UCSD-AML1 (cell line): ENCODE measurements at regions not wholly inside any gene's neighbourhood (a gene's known extent, or its start where the extent isn't known, plus 50 kb on each side); places are given as distances from the start of the nearest gene placed in this dataset.

Experiments
- DNase-seq: peaks from one replicate; lab custom pipeline; 2025; ENCODE audit not compliant: unreplicated experiment; lab: John Stamatoyannopoulos, UW

- no peak for DNase-seq
These were observed 413.1 kb upstream of the ARRDC4 start for GRCh38 chr15:97547381-97547780.

DNA sequence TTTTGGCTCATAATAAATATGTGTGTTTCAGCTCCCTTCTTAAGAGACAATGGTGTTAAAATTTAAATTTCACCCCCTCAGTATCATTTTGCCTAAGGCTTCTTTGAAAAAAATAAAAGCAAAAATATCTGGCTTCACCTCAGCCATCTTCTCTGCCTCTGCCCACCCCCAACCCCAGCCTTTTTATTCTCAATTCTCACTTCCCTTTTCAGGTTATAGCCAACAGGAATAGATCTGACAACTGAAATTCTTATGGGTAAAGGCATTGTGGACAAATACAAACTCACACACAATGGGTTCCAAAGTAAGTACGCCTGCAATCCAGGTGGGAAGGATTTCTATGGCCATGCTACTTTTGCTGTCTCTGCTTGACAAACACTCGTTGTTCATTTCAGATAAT is 399.0 kb upstream of the ARRDC4 start:
- no peak for DNase-seq

GRCh38 chr15:97563516-97563915 is 397.0 kb upstream of the ARRDC4 start:
- no peak for DNase-seq

- DNase-seq, result no peak
These were observed 393.5 kb upstream of the ARRDC4 start for GRCh38 chr15:97566961-97567360.

GRCh38 chr15:97567411-97567810 is 393.1 kb upstream of the ARRDC4 start:
- DNase-seq, result no peak

DNA sequence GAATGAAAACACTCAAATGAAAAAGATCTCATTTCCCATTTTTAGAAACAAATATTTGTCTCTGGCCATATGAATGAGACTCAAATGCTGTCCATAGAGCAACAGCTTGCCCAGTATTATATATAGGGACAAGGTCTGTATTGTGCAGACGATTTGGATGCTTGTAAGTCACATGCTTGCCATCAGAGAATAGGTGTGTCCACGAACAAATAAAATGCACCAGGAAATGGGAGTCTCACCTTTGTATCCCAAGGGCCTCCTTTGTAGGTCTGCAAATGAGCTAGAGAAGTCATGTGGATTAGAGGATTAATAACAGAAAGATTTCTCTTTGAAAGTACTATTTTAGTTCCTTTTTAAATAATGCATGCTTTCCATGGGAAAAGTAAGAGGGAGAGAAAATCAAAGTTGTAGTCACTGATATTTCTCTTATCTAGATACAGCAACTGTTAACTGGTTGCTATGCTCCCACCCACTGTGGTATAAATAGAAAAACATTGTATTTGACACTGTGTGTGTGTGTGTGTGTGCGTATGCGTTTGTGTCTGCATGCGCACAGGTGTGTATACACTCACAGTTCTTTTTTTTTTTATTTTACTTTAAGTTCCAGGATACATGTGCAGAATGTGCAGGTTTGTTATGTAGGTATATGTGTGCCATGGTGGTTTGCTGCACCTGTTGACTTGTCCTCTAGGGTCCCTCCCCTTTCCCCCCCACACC is 383.4 kb upstream of the ARRDC4 start:
- DNase-seq, result no peak

- DNase-seq, result no peak
These were observed 375.1 kb upstream of the ARRDC4 start for GRCh38 chr15:97585408-97585807.

- DNase-seq, result no peak
These were observed 367.7 kb upstream of the ARRDC4 start for GRCh38 chr15:97592778-97593177.

GRCh38 chr15:97597801-97598200 is 362.7 kb upstream of the ARRDC4 start:
- no peak for DNase-seq

DNA sequence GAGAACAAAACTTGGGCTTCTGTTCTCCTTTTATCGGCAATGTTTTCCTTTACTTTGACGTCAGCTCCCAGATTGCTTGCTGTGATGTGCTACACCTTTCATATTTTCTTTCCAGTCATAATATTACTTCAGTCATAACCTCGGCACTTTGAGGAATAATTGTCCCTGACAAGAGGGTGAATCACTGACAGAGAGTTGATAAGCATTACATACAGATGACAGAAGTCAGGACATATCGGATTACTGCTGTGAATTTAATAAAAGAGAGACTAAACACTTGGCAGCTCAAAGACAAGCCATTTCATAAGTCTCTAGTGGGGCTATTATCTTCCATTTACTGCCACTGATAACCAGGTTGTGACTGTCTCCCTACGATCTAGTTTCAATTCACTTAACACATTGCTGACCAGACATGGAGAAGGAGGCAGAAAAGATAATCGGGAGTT is 362.1 kb upstream of the ARRDC4 start:
- no peak for DNase-seq

GRCh38 chr15:97600190-97600589 is 360.3 kb upstream of the ARRDC4 start:
- DNase-seq, result no peak

DNA sequence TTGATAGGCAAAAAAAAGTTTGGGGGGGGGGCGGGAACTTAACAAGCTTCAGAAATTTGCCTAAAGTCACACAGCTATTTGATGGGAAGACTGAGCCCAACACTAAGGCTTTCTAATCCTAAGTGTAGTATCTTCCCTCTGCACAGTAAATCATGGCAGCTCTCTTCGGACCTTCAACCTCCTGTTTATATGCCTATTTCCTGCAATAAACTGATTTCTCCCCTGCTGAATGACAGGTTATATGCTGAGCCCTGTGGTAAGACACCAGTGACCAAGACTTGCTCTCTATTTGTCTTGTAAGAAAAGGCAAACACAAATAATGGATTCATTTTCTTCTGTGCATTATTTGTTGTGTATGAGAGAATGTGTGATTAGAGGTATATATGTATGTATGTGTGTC is 355.8 kb upstream of the ARRDC4 start:
- no peak for DNase-seq

DNA sequence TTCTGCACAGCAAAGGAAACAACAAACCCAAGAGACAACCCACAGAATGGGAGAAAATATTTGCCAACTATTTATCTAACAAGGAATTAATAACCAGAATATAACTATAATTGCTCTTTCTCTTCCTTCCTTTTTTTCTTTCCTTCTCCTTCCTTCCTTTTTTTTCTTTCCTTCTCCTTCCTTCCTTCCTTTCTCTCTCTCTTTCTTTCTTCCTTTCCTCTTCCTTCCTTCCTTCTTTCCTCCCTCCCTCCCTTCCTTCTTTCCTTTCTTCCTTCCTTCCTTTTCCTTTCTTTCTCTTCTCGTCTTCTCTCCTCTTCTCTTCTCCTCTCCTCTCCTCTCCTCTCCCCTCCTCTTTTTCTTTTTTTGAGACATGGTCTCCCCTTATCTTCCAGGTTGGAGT is 345.4 kb upstream of the ARRDC4 start:
- DNase-seq, result no peak

- no peak for DNase-seq
These were observed 337.3 kb upstream of the ARRDC4 start for GRCh38 chr15:97623091-97623661.

DNA sequence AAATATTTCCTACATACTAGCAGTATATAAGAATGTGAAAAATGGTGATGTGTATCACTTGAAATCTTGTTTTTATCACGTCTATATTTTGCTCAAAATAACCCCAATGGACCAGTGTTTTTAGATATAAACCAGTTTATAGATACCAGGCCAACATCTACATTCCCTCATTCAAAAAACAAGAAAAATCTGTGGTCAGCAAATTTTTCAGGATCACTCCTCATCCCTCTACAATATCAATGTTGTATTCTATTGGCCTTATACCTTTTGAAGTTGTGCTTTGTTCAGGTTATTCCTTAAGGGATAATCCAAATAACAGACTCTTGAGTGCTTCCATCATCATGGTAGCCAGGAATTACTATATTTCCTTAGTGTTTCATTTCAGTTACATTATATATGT is 332.9 kb upstream of the ARRDC4 start:
- no peak for DNase-seq

- DNase-seq, result no peak
These were observed 314.7 kb upstream of the ARRDC4 start for GRCh38 chr15:97645758-97646157.

DNA sequence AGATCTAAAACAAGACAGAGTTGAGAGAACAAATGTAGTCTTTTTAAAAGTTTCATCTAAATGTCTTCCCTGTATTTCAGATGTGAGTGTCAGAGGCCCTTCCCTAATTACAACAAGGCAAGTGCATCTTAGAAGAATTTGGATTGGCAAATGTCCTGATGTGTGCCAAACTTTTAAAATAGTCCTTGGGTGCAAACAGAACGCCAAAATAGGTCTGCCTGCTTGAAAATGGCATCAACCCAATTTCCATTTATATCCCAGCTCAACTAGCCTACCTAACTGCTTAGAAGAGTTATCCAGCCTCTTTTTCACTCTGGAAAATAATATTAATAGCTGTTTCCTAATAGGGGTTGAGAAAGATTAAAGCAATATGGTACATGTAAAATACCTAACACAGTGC is 311.8 kb upstream of the ARRDC4 start:
- no peak for DNase-seq

GRCh38 chr15:97652041-97652440 is 308.5 kb upstream of the ARRDC4 start:
- no peak for DNase-seq

DNA sequence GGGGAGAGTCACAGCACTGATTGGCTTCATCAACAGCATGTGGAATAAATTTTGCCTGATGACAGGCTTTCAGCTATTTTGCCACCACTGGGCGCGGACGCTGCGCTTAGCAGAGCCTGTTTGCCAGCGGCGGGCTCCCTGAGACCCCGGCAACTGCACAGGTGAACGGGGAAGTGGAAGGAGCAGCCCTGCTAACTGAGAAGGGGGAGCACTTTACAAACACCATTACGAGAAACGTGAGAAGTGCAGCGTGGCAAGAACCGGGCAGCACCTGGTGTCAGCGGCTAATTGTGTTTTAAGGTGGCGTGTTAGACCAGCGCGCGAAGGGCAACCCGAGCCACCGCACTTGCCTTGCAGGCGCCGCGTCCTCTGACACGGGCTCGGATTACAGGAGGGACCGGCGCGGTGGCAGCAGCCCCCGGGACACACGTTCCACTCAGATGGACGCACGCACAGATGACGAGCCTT is 307.8 kb upstream of the ARRDC4 start:
- DNase-seq, result no peak

GRCh38 chr15:97653896-97654295 is 306.6 kb upstream of the ARRDC4 start:
- no peak for DNase-seq

DNA sequence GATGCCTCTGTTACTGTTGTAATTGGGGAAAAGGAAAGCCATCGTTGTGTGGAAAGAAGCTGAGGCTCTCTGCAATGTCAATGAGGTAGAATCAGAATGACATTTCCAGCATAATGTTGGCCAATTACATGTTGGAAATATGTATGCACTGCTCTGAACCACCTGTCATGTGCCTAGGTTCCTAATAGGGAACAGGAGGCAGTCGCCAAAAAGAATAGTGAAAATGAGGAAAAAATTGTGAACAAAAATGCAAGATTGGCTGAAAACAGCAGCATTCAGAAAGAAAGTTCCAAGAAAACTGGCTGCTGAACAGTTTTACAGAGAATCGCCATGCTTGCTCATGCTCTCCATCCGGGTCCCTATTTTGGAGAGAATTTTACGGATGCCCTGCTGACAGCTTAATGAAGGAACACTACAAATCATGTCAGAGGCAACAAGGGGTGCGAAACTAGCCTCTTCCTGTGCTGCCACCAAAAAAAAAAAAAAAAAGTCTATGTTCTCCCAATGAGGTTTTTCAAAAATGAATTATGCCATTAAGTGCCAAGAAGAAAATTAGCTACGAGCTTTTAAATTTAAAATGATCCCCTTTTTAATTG is 305.9 kb upstream of the ARRDC4 start:
- DNase-seq, result no peak

DNA sequence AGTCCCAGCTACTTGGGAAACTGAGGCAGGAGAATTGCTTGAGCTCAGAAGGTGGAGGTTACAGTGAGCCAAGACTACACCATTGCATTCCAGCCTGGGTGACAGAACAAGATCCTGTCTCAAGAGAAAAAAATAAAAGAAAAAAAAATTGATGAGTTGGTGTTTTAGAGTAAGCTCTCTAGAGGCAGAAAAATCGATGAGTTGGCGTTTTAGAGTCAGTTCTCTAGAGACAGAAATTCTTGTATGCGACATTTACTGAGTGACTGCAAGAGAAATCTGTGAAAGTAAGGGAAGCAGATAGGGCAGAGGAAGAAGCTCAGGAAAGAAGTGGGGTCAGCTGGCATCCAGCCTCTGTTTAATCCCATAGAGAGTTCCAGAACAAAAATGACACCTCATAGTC is 298.7 kb upstream of the ARRDC4 start:
- DNase-seq, result no peak

- no peak for DNase-seq
These were observed 287.9 kb upstream of the ARRDC4 start for GRCh38 chr15:97672586-97672985.
